A673 (cell line): ENCODE measurements at regions not wholly inside any gene's neighbourhood (a gene's known extent, or its start where the extent isn't known, plus 50 kb on each side); places are given as distances from the start of the nearest gene placed in this dataset.
A peak's percentile ranks its signal among the peaks of the same experiment; 100 is the strongest.

Experiments
- BruUV-seq: library from RNA; stranded (reverse); fragments of 400-500 nt; replicated peaks from 2 replicates; lab custom pipeline; 2021; lab: Mats Ljungman, UMichigan
- CTCF ChIA-PET: fragments of 300-600 bp; sonication (Branson Sonifier 250); formaldehyde crosslinking; loops from one replicate; lab custom pipeline; 2022; ENCODE audit warnings: antibody characterized with exemption; lab: Charles Lee
- POLR2A ChIA-PET: fragments of 300-600 bp; sonication (Branson Sonifier 250); formaldehyde crosslinking; loops from one replicate; lab custom pipeline; 2022; ENCODE audit warnings: antibody characterized with exemption; ENCODE audit not compliant: low non-redundant PET; lab: Charles Lee
- DNase-seq: peaks from one replicate; pipeline ENCODE4 v3.0.0-alpha.2; 2015; ENCODE audit warnings: low spot score
- H3K27ac ChIP-seq: fragments of 200-600 bp; sonication (generic); 2 replicates; pipeline ENCODE4 v1.5.1; 2016; ENCODE audit warnings: mixed run types, low read depth, mild to moderate bottlenecking, mixed read lengths, antibody characterized with exemption, low read length; ENCODE audit not compliant: poor library complexity, severe bottlenecking
- H3K27me3 ChIP-seq: fragments of 200-600 bp; sonication (generic); replicated peaks from 2 replicates; pipeline ENCODE4 v1.6.1; 2017; ENCODE audit warnings: mixed run types, low read depth, mild to moderate bottlenecking, mixed read lengths, antibody characterized with exemption, low read length; ENCODE audit not compliant: insufficient read depth, poor library complexity
- H3K36me3 ChIP-seq: fragments of 200-600 bp; sonication (generic); 2 replicates; pipeline ENCODE4 v1.6.1; 2016; ENCODE audit warnings: mixed run types, mild to moderate bottlenecking, mixed read lengths, antibody characterized with exemption, low read length; ENCODE audit not compliant: insufficient read depth, poor library complexity, severe bottlenecking
- H3K4me1 ChIP-seq: fragments of 200-600 bp; sonication (generic); 2 replicates; pipeline ENCODE4 v1.6.1; 2017; ENCODE audit warnings: mixed run types, mild to moderate bottlenecking, mixed read lengths, antibody characterized with exemption, low read length; ENCODE audit not compliant: insufficient read depth, poor library complexity, severe bottlenecking
- H3K4me3 ChIP-seq: fragments of 200-600 bp; sonication (generic); 2 replicates; pipeline ENCODE4 v1.5.1; 2016; ENCODE audit warnings: low read depth, mixed run types, mild to moderate bottlenecking, mixed read lengths, low read length; ENCODE audit not compliant: poor library complexity, severe bottlenecking
- H3K9me3 ChIP-seq: fragments of 200-600 bp; sonication (generic); 2 replicates; pipeline ENCODE4 v1.6.1; 2016; ENCODE audit warnings: mixed run types, low read depth, mild to moderate bottlenecking, mixed read lengths, antibody characterized with exemption, low read length; ENCODE audit not compliant: poor library complexity, severe bottlenecking
- CTCF ChIP-seq: fragments of 300-800, 200-600 bp; sonication (generic); conservative IDR thresholded peaks from 2 replicates; pipeline ENCODE4 v1.5.1; 2017; ENCODE audit warnings: low read depth, mild to moderate bottlenecking, antibody characterized with exemption, low read length, moderate library complexity, mixed read lengths
- EZH2 ChIP-seq: fragments of 200-600 bp; sonication (generic); IDR thresholded peaks from 2 replicates; pipeline ENCODE4 v1.6.1; 2017; ENCODE audit warnings: borderline replicate concordance, low read depth, mild to moderate bottlenecking, mixed read lengths, antibody characterized with exemption, low read length; ENCODE audit not compliant: poor library complexity, severe bottlenecking
- intact Hi-C: fragments of 100-400 bp; cut with micrococcal nuclease; formaldehyde crosslinking; loops from one replicate; pipeline ENCODE4 v1.10.0; 2022; ENCODE audit not compliant: unreplicated experiment

DNA sequence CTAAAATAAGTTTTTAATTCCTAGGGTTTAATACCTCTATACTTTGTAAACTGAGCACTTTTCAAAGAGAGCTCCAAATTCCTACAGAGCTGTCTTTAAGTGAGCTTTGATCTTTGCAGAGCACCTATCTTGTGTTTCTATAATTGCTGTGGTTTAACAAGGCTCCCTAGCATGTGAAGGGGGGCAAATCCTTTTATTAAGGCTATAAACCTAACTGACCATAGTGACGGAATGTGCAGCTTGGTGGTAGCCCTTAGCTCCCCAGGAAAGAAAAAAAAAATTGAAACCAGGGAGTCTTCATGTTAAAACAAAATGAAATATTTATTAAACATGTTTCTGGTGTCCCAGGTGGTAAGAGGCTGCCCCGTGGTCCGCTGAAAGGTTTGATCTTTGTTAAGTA lies 78.6 kb upstream of the ETAA1 start:
- CTCF ChIA-PET, result no interaction called here
- BruUV-seq, result no TSS peak
- no peak overlapping the region for H3K4me3 ChIP-seq
- H3K27me3 ChIP-seq, result no peaks in the 10 kb centered on the region
- no peaks in the 10 kb centered on the region for H3K9me3 ChIP-seq
- no peak overlapping the region for H3K27ac ChIP-seq
- peaks cover 49% of the 10 kb centered on the region for H3K4me1 ChIP-seq
- no peak for DNase-seq
- TF ChIP-seq CTCF (no peak), EZH2 (no peak)
- POLR2A ChIA-PET, result no interaction called here
- intact Hi-C loops, result loop anchor here (5.0 kb wide), 1 partner anchor 731 kb away; no protein-coding TSS in a partner anchor
- H3K36me3 ChIP-seq, result no peaks in the 10 kb centered on the region

GRCh38 chr2:67318993-67319481 lies 78.1 kb upstream of the ETAA1 start:
- CTCF ChIA-PET, result no interaction called here
- POLR2A ChIA-PET, result no interaction called here
- TF ChIP-seq CTCF (no peak), EZH2 (no peak)
- DNase-seq, result peak; percentile 61
- Histone ChIP-seq H3K9me3 (no peaks in the 10 kb centered on the region), H3K4me1 (peaks cover 49% of the 10 kb centered on the region), H3K36me3 (no peaks in the 10 kb centered on the region), H3K27me3 (no peaks in the 10 kb centered on the region), H3K27ac (no peak overlapping the region), H3K4me3 (no peak overlapping the region)
- intact Hi-C loops, result loop anchor here (5.0 kb wide), 1 partner anchor 732 kb away; no protein-coding TSS in a partner anchor
- BruUV-seq, result no TSS peak

GRCh38 chr2:67320861-67321587 lies 76.1 kb upstream of the ETAA1 start:
- Histone ChIP-seq H3K27me3 (no peaks in the 10 kb centered on the region), H3K27ac (peak overlapping the region; percentile 34), H3K36me3 (no peaks in the 10 kb centered on the region), H3K4me3 (no peak overlapping the region), H3K9me3 (no peaks in the 10 kb centered on the region), H3K4me1 (peaks cover 49% of the 10 kb centered on the region)
- peak; percentile 33 for DNase-seq
- TF ChIP-seq CTCF (no peak), EZH2 (no peak)
- CTCF ChIA-PET, result no interaction called here
- no TSS peak for BruUV-seq
- POLR2A ChIA-PET, result no interaction called here
- intact Hi-C loops, result loop anchor here (5.0 to 10.0 kb wide), 2 partner anchors 84 to 334 kb away; no protein-coding TSS in a partner anchor
